C4-2B (cell line): ENCODE measurements at regions not wholly inside any gene's neighbourhood (a gene's known extent, or its start where the extent isn't known, plus 50 kb on each side); places are given as distances from the start of the nearest gene placed in this dataset.

Experiments
- ZFX ChIP-seq: fragments of 450-650 bp; IDR thresholded peaks from 2 replicates; pipeline ENCODE4 v1.6.1; 2017
- TF ChIP-seq, protein P1 (sequence below): fragments of 450-650 bp; conservative IDR thresholded peaks from 2 replicates; pipeline ENCODE4 v1.5.1; 2017; ENCODE audit warnings: mild to moderate bottlenecking

- TF ChIP-seq, protein P1, sequence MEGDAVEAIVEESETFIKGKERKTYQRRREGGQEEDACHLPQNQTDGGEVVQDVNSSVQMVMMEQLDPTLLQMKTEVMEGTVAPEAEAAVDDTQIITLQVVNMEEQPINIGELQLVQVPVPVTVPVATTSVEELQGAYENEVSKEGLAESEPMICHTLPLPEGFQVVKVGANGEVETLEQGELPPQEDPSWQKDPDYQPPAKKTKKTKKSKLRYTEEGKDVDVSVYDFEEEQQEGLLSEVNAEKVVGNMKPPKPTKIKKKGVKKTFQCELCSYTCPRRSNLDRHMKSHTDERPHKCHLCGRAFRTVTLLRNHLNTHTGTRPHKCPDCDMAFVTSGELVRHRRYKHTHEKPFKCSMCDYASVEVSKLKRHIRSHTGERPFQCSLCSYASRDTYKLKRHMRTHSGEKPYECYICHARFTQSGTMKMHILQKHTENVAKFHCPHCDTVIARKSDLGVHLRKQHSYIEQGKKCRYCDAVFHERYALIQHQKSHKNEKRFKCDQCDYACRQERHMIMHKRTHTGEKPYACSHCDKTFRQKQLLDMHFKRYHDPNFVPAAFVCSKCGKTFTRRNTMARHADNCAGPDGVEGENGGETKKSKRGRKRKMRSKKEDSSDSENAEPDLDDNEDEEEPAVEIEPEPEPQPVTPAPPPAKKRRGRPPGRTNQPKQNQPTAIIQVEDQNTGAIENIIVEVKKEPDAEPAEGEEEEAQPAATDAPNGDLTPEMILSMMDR: no peak
- TF ChIP-seq ZFX: no peak
These were observed 65.7 kb upstream of the SOX5 start for GRCh38 chr12:24014915-24015832.
